Thyroid gland (tissue), 4 donors: ENCODE measurements at regions not wholly inside any gene's neighbourhood (a gene's known extent, or its start where the extent isn't known, plus 50 kb on each side); places are given as distances from the start of the nearest gene placed in this dataset.

Source experiments
- POLR2A ChIP-seq, 2 donors: fragments of 450-650 bp; IDR thresholded peaks; one replicate each; pipeline ENCODE4 v1.6.1; 2017; ENCODE audit warnings: antibody characterized with exemption in 2 of 2, mild to moderate bottlenecking in 2 of 2, moderate library complexity in 1 of 2
- TF ChIP-seq, protein P1 (sequence below), 6 experiments: fragments of 200-600 bp in 3 of 6; fragments of 450-650 bp in 3 of 6; sonication (generic) in 3 of 6; IDR thresholded peaks; one replicate each; pipeline ENCODE4 v1.5.1; 2016 to 2019; ENCODE audit warnings: antibody characterized with exemption in 6 of 6, mild to moderate bottlenecking in 2 of 6, inconsistent platforms in 1 of 6, moderate library complexity in 1 of 6

DNA sequence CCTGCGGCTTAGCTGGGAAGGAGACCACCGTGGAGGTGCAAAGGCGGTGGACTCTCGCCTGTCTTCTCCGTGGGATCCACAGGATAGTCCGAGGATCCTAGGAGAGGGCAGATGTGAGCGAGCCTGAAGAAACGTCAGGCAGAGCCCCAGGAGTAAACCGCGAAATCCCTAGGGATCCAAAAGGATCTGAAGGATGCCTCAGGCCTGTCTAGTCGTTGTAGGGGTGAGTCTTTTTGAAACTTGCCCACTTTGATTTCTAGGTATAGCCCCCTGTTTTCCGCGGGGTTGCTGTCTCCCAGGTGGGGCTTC, 576.5 kb downstream of the KCNJ18 start:
- TF ChIP-seq, protein P1, sequence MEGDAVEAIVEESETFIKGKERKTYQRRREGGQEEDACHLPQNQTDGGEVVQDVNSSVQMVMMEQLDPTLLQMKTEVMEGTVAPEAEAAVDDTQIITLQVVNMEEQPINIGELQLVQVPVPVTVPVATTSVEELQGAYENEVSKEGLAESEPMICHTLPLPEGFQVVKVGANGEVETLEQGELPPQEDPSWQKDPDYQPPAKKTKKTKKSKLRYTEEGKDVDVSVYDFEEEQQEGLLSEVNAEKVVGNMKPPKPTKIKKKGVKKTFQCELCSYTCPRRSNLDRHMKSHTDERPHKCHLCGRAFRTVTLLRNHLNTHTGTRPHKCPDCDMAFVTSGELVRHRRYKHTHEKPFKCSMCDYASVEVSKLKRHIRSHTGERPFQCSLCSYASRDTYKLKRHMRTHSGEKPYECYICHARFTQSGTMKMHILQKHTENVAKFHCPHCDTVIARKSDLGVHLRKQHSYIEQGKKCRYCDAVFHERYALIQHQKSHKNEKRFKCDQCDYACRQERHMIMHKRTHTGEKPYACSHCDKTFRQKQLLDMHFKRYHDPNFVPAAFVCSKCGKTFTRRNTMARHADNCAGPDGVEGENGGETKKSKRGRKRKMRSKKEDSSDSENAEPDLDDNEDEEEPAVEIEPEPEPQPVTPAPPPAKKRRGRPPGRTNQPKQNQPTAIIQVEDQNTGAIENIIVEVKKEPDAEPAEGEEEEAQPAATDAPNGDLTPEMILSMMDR (IDR thresholded peaks at IDR 0.05) = no peak
- TF ChIP-seq POLR2A (IDR thresholded peaks at IDR 0.05) = no peak
